Heart left ventricle (tissue), 13 donors: ENCODE measurements at regions not wholly inside any gene's neighbourhood (a gene's known extent, or its start where the extent isn't known, plus 50 kb on each side); places are given as distances from the start of the nearest gene placed in this dataset.

Source experiments
- POLR2A ChIP-seq, 2 donors: fragments of 450-650 bp; IDR thresholded peaks; one replicate each; pipeline ENCODE4 v1.6.1; 2017; ENCODE audit warnings: antibody characterized with exemption in 2 of 2, mild to moderate bottlenecking in 2 of 2, moderate library complexity in 2 of 2
- TF ChIP-seq, protein P1 (sequence below), 12 donors: fragments of 200-600 bp; sonication (generic) in 4 of 12; IDR thresholded peaks; one replicate each; pipeline versions ENCODE4 v1.5.0 to v1.8.0; 2018 to 2022; ENCODE audit warnings: antibody characterized with exemption in 12 of 12, mild to moderate bottlenecking in 5 of 12
- donor health status: ischemic (EF 13 %, LVEDD 7.1; RV severe dilation, severe dysfunction).
- donor health status: DM: no; HTN: yes; CAD: no.
- donor health status: DM: no; HTN: no; CAD: no.
- donor health status: ischemic (EF 25% LVEDD 6.9; RV normal size, moderate dysfunction).
- donor health status: ischemic (EF 25% LVEDD 5.7; RV mildly dilated, moderate dysfunction).
- donor health status: ischemic (EF 35%, LVEDD 5.7; RV mildly dilated, moderate dysfunction).
- donor health status: nonischemic (EF 11% LVEDD 7.7; RV severe dilation, severe dysfunction).
- donor health status: DM: yes; HTN: yes; CAD: no.
- donor health status: PGD.
- donor health status: ischemic (EF 29% LVEDD 5.4; RV normal size, mild dysfunction).
- donor health status: nonischemic (EF 23%, LVEDD 6.1; RV moderate dilation, normal function).

DNA sequence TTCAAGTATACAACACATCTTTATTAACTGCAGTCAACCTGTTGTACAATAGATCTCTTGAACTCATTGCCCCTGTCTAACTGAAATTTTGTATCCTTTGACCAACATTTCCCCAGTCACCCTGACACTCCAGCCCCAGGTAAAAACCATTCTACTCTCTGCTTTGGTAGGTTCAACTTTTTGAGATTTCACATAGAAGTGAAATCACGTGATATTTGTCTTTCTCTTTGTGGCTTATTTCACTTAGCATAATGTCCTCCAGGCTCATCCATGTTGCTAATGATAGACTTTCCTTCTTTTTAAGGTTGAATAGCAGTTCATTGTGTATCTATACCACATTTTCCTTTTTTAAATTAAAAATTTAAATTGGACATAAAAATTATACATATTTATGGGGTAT is 126.5 kb upstream of the MAN2A1 start:
- TF ChIP-seq, protein P1, sequence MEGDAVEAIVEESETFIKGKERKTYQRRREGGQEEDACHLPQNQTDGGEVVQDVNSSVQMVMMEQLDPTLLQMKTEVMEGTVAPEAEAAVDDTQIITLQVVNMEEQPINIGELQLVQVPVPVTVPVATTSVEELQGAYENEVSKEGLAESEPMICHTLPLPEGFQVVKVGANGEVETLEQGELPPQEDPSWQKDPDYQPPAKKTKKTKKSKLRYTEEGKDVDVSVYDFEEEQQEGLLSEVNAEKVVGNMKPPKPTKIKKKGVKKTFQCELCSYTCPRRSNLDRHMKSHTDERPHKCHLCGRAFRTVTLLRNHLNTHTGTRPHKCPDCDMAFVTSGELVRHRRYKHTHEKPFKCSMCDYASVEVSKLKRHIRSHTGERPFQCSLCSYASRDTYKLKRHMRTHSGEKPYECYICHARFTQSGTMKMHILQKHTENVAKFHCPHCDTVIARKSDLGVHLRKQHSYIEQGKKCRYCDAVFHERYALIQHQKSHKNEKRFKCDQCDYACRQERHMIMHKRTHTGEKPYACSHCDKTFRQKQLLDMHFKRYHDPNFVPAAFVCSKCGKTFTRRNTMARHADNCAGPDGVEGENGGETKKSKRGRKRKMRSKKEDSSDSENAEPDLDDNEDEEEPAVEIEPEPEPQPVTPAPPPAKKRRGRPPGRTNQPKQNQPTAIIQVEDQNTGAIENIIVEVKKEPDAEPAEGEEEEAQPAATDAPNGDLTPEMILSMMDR (IDR thresholded peaks at IDR 0.05) = no peak
- no peak for TF ChIP-seq POLR2A (IDR thresholded peaks at IDR 0.05)
